SU-DHL-6 (cell line): ENCODE measurements at regions not wholly inside any gene's neighbourhood (a gene's known extent, or its start where the extent isn't known, plus 50 kb on each side); places are given as distances from the start of the nearest gene placed in this dataset.

Experiments used
- H2AFZ ChIP-seq: fragments of 200-600 bp; sonication (generic); 2 replicates; pipeline ENCODE4 v1.6.1; 2014; ENCODE audit warnings: low read depth, mild to moderate bottlenecking, moderate library complexity, mixed read lengths, antibody characterized with exemption, low read length; ENCODE audit not compliant: severe bottlenecking
- H3F3A ChIP-seq: fragments of 200-600 bp; shearing (Covaris generic); 2 replicates; pipeline ENCODE4 v1.6.0; 2016; ENCODE audit warnings: antibody characterized with exemption, mild to moderate bottlenecking; ENCODE audit not compliant: insufficient read depth
- H3K27ac ChIP-seq: fragments of 200-600 bp; sonication (generic); 2 replicates; pipeline ENCODE4 v1.5.1; 2016; ENCODE audit warnings: low read depth, mild to moderate bottlenecking, low read length, moderate library complexity, mixed read lengths
- H3K27me3 ChIP-seq: fragments of 200-600 bp; sonication (generic), shearing (Covaris generic); 2 replicates; pipeline ENCODE4 v1.6.0; 2014; ENCODE audit warnings: mild to moderate bottlenecking, low read length
- H3K36me3 ChIP-seq: fragments of 200-600 bp; sonication (generic); 2 replicates; pipeline ENCODE4 v1.6.1; 2014; ENCODE audit warnings: mild to moderate bottlenecking, low read length, mixed read lengths
- H3K4me2 ChIP-seq: fragments of 300-600, 200-600 bp; shearing (Covaris generic), sonication (generic); 2 replicates; pipeline ENCODE4 v1.6.0; 2014; ENCODE audit warnings: low read length, low read depth, mild to moderate bottlenecking; ENCODE audit not compliant: poor library complexity, severe bottlenecking
- H3K4me3 ChIP-seq: fragments of 200-600 bp; sonication (generic); 2 replicates; pipeline ENCODE4 v1.5.1; 2014; ENCODE audit warnings: antibody characterized with exemption, low read length, mild to moderate bottlenecking, mixed read lengths; ENCODE audit not compliant: insufficient read depth, poor library complexity, severe bottlenecking
- H3K79me2 ChIP-seq: fragments of 200-600 bp; sonication (generic); 2 replicates; pipeline ENCODE4 v1.6.1; 2014; ENCODE audit warnings: mild to moderate bottlenecking, low read length, moderate library complexity; ENCODE audit not compliant: insufficient read depth
- H3K9ac ChIP-seq: fragments of 200-600 bp; sonication (generic); 2 replicates; pipeline ENCODE4 v1.7.0; 2014; ENCODE audit warnings: mild to moderate bottlenecking, low read length
- H3K9me2 ChIP-seq: fragments of 200-600 bp; sonication (generic); replicated peaks from 2 replicates; pipeline ENCODE4 v1.6.1; 2014; ENCODE audit warnings: low read length; ENCODE audit not compliant: insufficient read depth
- H3K9me3 ChIP-seq: fragments of 200-600 bp; sonication (generic); 2 replicates; pipeline ENCODE4 v1.6.1; 2014; ENCODE audit warnings: low read length, mixed read lengths; ENCODE audit not compliant: insufficient read depth
- H4K20me1 ChIP-seq: fragments of 200-600 bp; sonication (generic); 2 replicates; pipeline ENCODE4 v1.6.1; 2014; ENCODE audit warnings: low read depth, mild to moderate bottlenecking, antibody characterized with exemption, low read length, moderate library complexity, mixed read lengths
- CTCF ChIP-seq: fragments of 200-600 bp; sonication (generic); IDR thresholded peaks from one replicate; pipeline ENCODE4 v1.5.1; 2017; ENCODE audit warnings: antibody characterized with exemption, mild to moderate bottlenecking, low read length, moderate library complexity; ENCODE audit not compliant: insufficient read depth, poor library complexity, severe bottlenecking
- EZH2phosphoT487 ChIP-seq: fragments of 200-600 bp; sonication (generic), shearing (Covaris generic); conservative IDR thresholded peaks from 2 replicates; pipeline ENCODE4 v1.6.1; 2018; ENCODE audit warnings: mild to moderate bottlenecking, antibody characterized with exemption, low read length, moderate library complexity, mixed read lengths

- Histone ChIP-seq H3K4me3 (no peak overlapping the region), H3K27me3 (no peaks in the 10 kb centered on the region)
These were observed 121.1 kb downstream of the CXCL12 start for GRCh38 chr10:44263771-44264170.

DNA sequence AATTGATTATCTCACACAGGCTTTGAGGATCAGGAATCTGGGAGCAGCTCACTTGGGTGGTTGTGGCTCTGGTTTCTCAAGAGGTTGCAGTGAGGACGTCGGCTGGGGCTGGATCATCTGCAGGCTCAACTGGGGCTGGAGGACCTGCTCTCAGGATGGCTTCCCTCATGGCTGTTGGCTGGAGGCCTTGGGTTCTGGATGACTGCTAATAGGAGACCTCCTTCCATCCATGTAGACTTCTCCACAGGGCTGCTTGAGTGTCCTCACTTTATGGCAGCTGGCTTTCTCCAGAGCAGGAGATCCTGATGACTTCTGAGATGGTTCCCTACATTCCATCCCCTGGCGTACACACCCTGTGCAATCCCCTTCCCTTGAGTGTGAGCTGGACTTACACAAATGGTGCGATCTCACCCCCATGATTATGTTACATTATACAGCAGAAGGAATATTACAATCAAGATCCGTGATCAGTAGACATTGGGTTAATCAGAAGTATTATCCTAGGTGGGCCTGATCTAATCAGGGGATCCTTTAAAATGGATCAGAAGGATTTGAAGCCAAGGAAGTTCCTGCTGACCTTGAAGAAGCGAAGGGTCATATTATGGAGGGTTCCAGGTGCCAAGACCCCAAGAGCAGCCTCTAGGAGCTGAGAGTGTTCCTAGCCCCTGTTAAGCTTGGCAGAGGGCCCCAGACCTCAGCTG is 122.2 kb downstream of the CXCL12 start:
- Histone ChIP-seq H3K36me3 (no peaks in the 10 kb centered on the region), H3K9me2 (no peaks in the 10 kb centered on the region), H3K9ac (no peak overlapping the region), H3K27me3 (no peaks in the 10 kb centered on the region), H3K79me2 (no peaks in the 10 kb centered on the region), H3K9me3 (no peaks in the 10 kb centered on the region), H4K20me1 (no peaks in the 10 kb centered on the region), H2AFZ (no peak overlapping the region), H3K27ac (no peak overlapping the region), H3F3A (no peaks in the 10 kb centered on the region), H3K4me2 (no peak overlapping the region), H3K4me3 (no peak overlapping the region)
- TF ChIP-seq EZH2phosphoT487 (no peak), CTCF (no peak)

More at GRCh38 chr10:44263771-44264170, 121.1 kb downstream of the CXCL12 start:
- H2AFZ ChIP-seq, result no peak overlapping the region
- no peaks in the 10 kb centered on the region for H4K20me1 ChIP-seq
- H3K9me3 ChIP-seq, result no peaks in the 10 kb centered on the region
- no peaks in the 10 kb centered on the region for H3K36me3 ChIP-seq
- no peaks in the 10 kb centered on the region for H3K79me2 ChIP-seq
- H3K27ac ChIP-seq, result no peak overlapping the region
- no peaks in the 10 kb centered on the region for H3K9me2 ChIP-seq
- no peak for TF ChIP-seq EZH2phosphoT487
- no peak for TF ChIP-seq CTCF
- H3K4me2 ChIP-seq, result no peak overlapping the region
- H3K9ac ChIP-seq, result no peak overlapping the region
- H3F3A ChIP-seq, result no peaks in the 10 kb centered on the region

- Histone ChIP-seq H3K9me3 (no peaks in the 10 kb centered on the region), H2AFZ (no peak overlapping the region), H3K36me3 (no peaks in the 10 kb centered on the region), H3K79me2 (no peaks in the 10 kb centered on the region), H3K9me2 (no peaks in the 10 kb centered on the region), H3K27me3 (no peaks in the 10 kb centered on the region), H4K20me1 (no peaks in the 10 kb centered on the region), H3K4me2 (no peak overlapping the region), H3K9ac (no peak overlapping the region), H3K4me3 (no peak overlapping the region), H3K27ac (no peak overlapping the region), H3F3A (no peaks in the 10 kb centered on the region)
- TF ChIP-seq CTCF, result no peak
- no peak for TF ChIP-seq EZH2phosphoT487
These were observed 123.0 kb downstream of the CXCL12 start for GRCh38 chr10:44261710-44262455.
